HG02571 (cell line): ENCODE measurements at regions not wholly inside any gene's neighbourhood (a gene's known extent, or its start where the extent isn't known, plus 50 kb on each side); places are given as distances from the start of the nearest gene placed in this dataset.
"Not testable (repeated sequence)": the region's sequence is repeated elsewhere in the genome, so short reads cannot be mapped to it uniquely, and the experiment has no call there.

Source experiments
- ATAC-seq: cut with Tn5 transposase; IDR thresholded peaks from one replicate; pipeline ENCODE4 v1.9.1; 2021; ENCODE audit warnings: mild to moderate bottlenecking, moderate library complexity; ENCODE audit not compliant: unreplicated experiment

- peak; percentile 43 for ATAC-seq
These were observed 64.4 kb upstream of the NOTCH2NLA start for GRCh38 chr1:146292940-146293936.

GRCh38 chr1:146292424-146292823 lies 63.6 kb upstream of the NOTCH2NLA start:
- not testable (repeated sequence) for ATAC-seq

- not testable (repeated sequence) for ATAC-seq
These were observed 59.1 kb upstream of the NOTCH2NLA start for GRCh38 chr1:146287881-146288280.

GRCh38 chr1:146284760-146285159 lies 55.9 kb upstream of the NOTCH2NLA start:
- not testable (repeated sequence) for ATAC-seq

- not testable (repeated sequence) for ATAC-seq
These were observed 54.7 kb upstream of the NOTCH2NLA start for GRCh38 chr1:146283527-146283880.

- ATAC-seq, result peak; percentile 71
These were observed 54.1 kb upstream of the NOTCH2NLA start for GRCh38 chr1:146282807-146283526.

GRCh38 chr1:146281522-146281921 lies 52.7 kb upstream of the NOTCH2NLA start:
- not testable (repeated sequence) for ATAC-seq

GRCh38 chr1:146278758-146279157 lies 49.9 kb upstream of the NOTCH2NLA start:
- ATAC-seq, result not testable (repeated sequence)
